ENCODE measurements at regions not wholly inside any gene's neighbourhood (a gene's known extent, or its start where the extent isn't known, plus 50 kb on each side); places are given as distances from the start of the nearest gene placed in this dataset.

DNA sequence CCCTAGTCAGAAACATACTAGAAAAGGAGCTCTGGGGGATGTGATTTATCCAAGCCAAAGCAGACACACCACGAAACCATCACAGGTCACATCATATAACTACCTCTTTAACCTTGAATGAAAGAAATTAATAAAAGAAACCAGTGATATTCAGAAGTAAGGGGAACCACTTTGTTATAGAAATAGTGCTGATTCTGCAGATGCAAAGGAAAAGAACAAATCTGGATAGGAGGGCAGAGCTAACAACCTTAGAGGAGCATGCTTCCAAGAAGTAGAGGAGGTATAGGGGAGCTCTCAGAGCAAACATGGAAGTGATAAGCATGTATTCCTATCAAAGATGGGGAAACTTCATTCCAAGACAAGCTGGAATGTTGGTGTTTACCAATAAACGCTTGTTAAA lies 117.0 kb upstream of the MDM1 start:
- TF ChIP-seq OSR2 (tag by site-specific recombination; IDR thresholded peaks at IDR 0.05): no peak
- TF ChIP-seq, protein P1, sequence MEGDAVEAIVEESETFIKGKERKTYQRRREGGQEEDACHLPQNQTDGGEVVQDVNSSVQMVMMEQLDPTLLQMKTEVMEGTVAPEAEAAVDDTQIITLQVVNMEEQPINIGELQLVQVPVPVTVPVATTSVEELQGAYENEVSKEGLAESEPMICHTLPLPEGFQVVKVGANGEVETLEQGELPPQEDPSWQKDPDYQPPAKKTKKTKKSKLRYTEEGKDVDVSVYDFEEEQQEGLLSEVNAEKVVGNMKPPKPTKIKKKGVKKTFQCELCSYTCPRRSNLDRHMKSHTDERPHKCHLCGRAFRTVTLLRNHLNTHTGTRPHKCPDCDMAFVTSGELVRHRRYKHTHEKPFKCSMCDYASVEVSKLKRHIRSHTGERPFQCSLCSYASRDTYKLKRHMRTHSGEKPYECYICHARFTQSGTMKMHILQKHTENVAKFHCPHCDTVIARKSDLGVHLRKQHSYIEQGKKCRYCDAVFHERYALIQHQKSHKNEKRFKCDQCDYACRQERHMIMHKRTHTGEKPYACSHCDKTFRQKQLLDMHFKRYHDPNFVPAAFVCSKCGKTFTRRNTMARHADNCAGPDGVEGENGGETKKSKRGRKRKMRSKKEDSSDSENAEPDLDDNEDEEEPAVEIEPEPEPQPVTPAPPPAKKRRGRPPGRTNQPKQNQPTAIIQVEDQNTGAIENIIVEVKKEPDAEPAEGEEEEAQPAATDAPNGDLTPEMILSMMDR (tag by site-specific recombination; IDR thresholded peaks at IDR 0.05): no peak
- TF ChIP-seq, protein P2, sequence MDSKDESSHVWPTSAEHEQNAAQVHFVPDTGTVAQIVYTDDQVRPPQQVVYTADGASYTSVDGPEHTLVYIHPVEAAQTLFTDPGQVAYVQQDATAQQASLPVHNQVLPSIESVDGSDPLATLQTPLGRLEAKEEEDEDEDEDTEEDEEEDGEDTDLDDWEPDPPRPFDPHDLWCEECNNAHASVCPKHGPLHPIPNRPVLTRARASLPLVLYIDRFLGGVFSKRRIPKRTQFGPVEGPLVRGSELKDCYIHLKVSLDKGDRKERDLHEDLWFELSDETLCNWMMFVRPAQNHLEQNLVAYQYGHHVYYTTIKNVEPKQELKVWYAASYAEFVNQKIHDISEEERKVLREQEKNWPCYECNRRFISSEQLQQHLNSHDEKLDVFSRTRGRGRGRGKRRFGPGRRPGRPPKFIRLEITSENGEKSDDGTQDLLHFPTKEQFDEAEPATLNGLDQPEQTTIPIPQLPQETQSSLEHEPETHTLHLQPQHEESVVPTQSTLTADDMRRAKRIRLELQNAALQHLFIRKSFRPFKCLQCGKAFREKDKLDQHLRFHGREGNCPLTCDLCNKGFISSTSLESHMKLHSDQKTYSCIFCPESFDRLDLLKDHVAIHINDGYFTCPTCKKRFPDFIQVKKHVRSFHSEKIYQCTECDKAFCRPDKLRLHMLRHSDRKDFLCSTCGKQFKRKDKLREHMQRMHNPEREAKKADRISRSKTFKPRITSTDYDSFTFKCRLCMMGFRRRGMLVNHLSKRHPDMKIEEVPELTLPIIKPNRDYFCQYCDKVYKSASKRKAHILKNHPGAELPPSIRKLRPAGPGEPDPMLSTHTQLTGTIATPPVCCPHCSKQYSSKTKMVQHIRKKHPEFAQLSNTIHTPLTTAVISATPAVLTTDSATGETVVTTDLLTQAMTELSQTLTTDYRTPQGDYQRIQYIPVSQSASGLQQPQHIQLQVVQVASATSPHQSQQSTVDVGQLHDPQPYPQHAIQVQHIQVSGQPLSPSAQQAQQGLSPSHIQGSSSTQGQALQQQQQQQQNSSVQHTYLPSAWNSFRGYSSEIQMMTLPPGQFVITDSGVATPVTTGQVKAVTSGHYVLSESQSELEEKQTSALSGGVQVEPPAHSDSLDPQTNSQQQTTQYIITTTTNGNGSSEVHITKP (tag by site-specific recombination; IDR thresholded peaks at IDR 0.05): no peak

Measured in HEK293 (cell line).